IMR-90 (cell line): ENCODE measurements at regions not wholly inside any gene's neighbourhood (a gene's known extent, or its start where the extent isn't known, plus 50 kb on each side); places are given as distances from the start of the nearest gene placed in this dataset.

Source experiments
- ATAC-seq: fragments of 200-7000 bp; cut with Tn5 transposase; 2 replicates; pipeline ENCODE4 v1.9.1; 2020; ENCODE audit warnings: low read depth, mild to moderate bottlenecking, moderate library complexity
- BruUV-seq: library from RNA; stranded (reverse); fragments of 400-500 nt; replicated peaks from 2 replicates; lab custom pipeline; 2021; lab: Mats Ljungman, UMichigan
- CTCF ChIA-PET: fragments of 300-600 bp; formaldehyde crosslinking; extraction: SDS; loops from one replicate; lab custom pipeline; 2021; ENCODE audit warnings: antibody characterized with exemption; lab: Yijun Ruan, JAX
- POLR2A ChIA-PET: fragments of 300-600 bp; sonication (Branson Sonifier 250); formaldehyde crosslinking; loops from one replicate; lab custom pipeline; 2022; ENCODE audit warnings: antibody characterized with exemption; ENCODE audit not compliant: unreplicated experiment; lab: Charles Lee
- DNase-seq: peaks from one replicate; pipeline ENCODE4 v3.0.0; 2013
- H2AFZ ChIP-seq: replicated peaks from 2 replicates; pipeline ENCODE3; 2013; ENCODE audit warnings: low read length, mild to moderate bottlenecking; ENCODE audit not compliant: poor library complexity
- H2AK5ac ChIP-seq: 2 replicates; pipeline ENCODE4 v1.6.1; 2013; ENCODE audit warnings: low read depth, low read length, inconsistent platforms
- H2AK9ac ChIP-seq: replicated peaks from 2 replicates; pipeline ENCODE3; 2013; ENCODE audit warnings: mild to moderate bottlenecking, low read depth, low read length, moderate library complexity; ENCODE audit not compliant: poor library complexity
- H2BK120ac ChIP-seq: 2 replicates; pipeline ENCODE4 v1.6.1; 2013; ENCODE audit warnings: low read depth, low read length, inconsistent platforms
- H2BK15ac ChIP-seq: 3 replicates; pipeline ENCODE4 v1.6.1; 2013; ENCODE audit warnings: low read depth, low read length, inconsistent platforms
- H2BK20ac ChIP-seq: 2 replicates; pipeline ENCODE4 v1.6.1; 2013; ENCODE audit warnings: low read depth, mild to moderate bottlenecking, inconsistent platforms, low read length, moderate library complexity
- H2BK5ac ChIP-seq: 2 replicates; pipeline ENCODE4 v1.6.1; 2013; ENCODE audit warnings: mild to moderate bottlenecking, low read depth, low read length, inconsistent platforms; ENCODE audit not compliant: poor library complexity, severe bottlenecking
- H3K14ac ChIP-seq: replicated peaks from 2 replicates; pipeline ENCODE4 v1.6.1; 2013; ENCODE audit warnings: low read depth, low read length, inconsistent platforms
- H3K18ac ChIP-seq: 2 replicates; pipeline ENCODE4 v1.6.1; 2013; ENCODE audit warnings: low read depth, low read length, control low read depth
- H3K23ac ChIP-seq: 2 replicates; pipeline ENCODE4 v1.6.1; 2013; ENCODE audit warnings: low read depth, low read length, inconsistent platforms
- H3K27ac ChIP-seq: 2 replicates; pipeline ENCODE4 v1.5.1; 2013; ENCODE audit warnings: mild to moderate bottlenecking, control low read depth, low read length; ENCODE audit not compliant: insufficient read depth
- H3K27me3 ChIP-seq: 2 replicates; pipeline ENCODE4 v1.6.1; 2013; ENCODE audit warnings: low read length; ENCODE audit not compliant: control insufficient read depth, insufficient read depth
- H3K36me3 ChIP-seq: 2 replicates; pipeline ENCODE4 v1.6.1; 2013; ENCODE audit warnings: low read length, mixed read lengths; ENCODE audit not compliant: control insufficient read depth, insufficient read depth
- H3K4ac ChIP-seq: 2 replicates; pipeline ENCODE4 v1.6.1; 2013; ENCODE audit warnings: low read depth, low read length, inconsistent platforms
- H3K4me1 ChIP-seq: 2 replicates; pipeline ENCODE4 v1.6.1; 2013; ENCODE audit warnings: low read length, mixed read lengths; ENCODE audit not compliant: control insufficient read depth, insufficient read depth
- H3K4me2 ChIP-seq: 2 replicates; pipeline ENCODE4 v1.6.1; 2013; ENCODE audit warnings: low read depth, mild to moderate bottlenecking, control low read depth, low read length, moderate library complexity
- H3K4me3 ChIP-seq: 2 replicates; pipeline ENCODE4 v1.5.1; 2013; ENCODE audit warnings: low read depth, mild to moderate bottlenecking, control low read depth, low read length, moderate library complexity; ENCODE audit not compliant: insufficient read depth
- H3K56ac ChIP-seq: 2 replicates; pipeline ENCODE4 v1.6.1; 2013; ENCODE audit warnings: low read length, inconsistent platforms; ENCODE audit not compliant: insufficient read depth; ENCODE audit errors: extremely low read depth
- H3K79me1 ChIP-seq, 2 experiments: 2 replicates each; pipeline ENCODE4 v1.6.1; 2013; ENCODE audit warnings: low read length in 2 of 2, inconsistent platforms in 1 of 2, low read depth in 1 of 2
- H3K9ac ChIP-seq: 2 replicates; pipeline ENCODE4 v1.6.1; 2013; ENCODE audit warnings: low read depth, low read length, control low read depth
- H3K9me1 ChIP-seq: 2 replicates; pipeline ENCODE4 v1.6.1; 2013; ENCODE audit warnings: low read length, inconsistent platforms; ENCODE audit not compliant: insufficient read depth
- H3K9me3 ChIP-seq: 2 replicates; pipeline ENCODE4 v1.6.1; 2013; ENCODE audit warnings: low read length; ENCODE audit not compliant: control insufficient read depth, insufficient read depth
- H4K20me1 ChIP-seq: 2 replicates; pipeline ENCODE4 v1.6.1; 2013; ENCODE audit warnings: low read length, inconsistent platforms; ENCODE audit not compliant: insufficient read depth
- H4K5ac ChIP-seq: 2 replicates; pipeline ENCODE4 v1.6.1; 2013; ENCODE audit warnings: mild to moderate bottlenecking, low read depth, low read length, control low read depth
- H4K8ac ChIP-seq, 2 experiments: 2 replicates each; pipeline ENCODE4 v1.6.1; 2013; ENCODE audit warnings: low read depth in 2 of 2, low read length in 2 of 2, control low read depth in 1 of 2, inconsistent platforms in 1 of 2
- H4K91ac ChIP-seq: 2 replicates; pipeline ENCODE4 v1.6.1; 2013; ENCODE audit warnings: low read depth, low read length, inconsistent platforms; ENCODE audit not compliant: insufficient read depth
- CHD1 ChIP-seq: IDR thresholded peaks from 2 replicates; pipeline ENCODE4 v1.6.1; 2012; ENCODE audit warnings: low read depth, low read length, improper control_type of control experiment
- MAZ ChIP-seq: IDR thresholded peaks from 2 replicates; pipeline ENCODE4 v1.6.1; 2012; ENCODE audit warnings: low read depth, mild to moderate bottlenecking, low read length, improper control_type of control experiment, moderate library complexity, borderline replicate concordance
- MXI1 ChIP-seq: IDR thresholded peaks from 2 replicates; pipeline ENCODE4 v1.6.1; 2012; ENCODE audit warnings: low read depth, mild to moderate bottlenecking, low read length, moderate library complexity, borderline replicate concordance
- NFE2L2 ChIP-seq: fragments of 150-350 bp; IDR thresholded peaks from 2 replicates; pipeline ENCODE4 v1.6.1; 2016; ENCODE audit warnings: low read depth, mild to moderate bottlenecking, low read length
- RAD21 ChIP-seq: IDR thresholded peaks from 2 replicates; pipeline ENCODE4 v1.6.1; 2012; ENCODE audit warnings: low read length, improper control_type of control experiment
- RFX5 ChIP-seq: IDR thresholded peaks from 2 replicates; pipeline ENCODE4 v1.8.0; 2012; ENCODE audit warnings: low read depth, mild to moderate bottlenecking, low read length, moderate library complexity
- USF2 ChIP-seq: fragments of 150-350 bp; IDR thresholded peaks from 2 replicates; pipeline ENCODE4 v1.6.1; 2017; ENCODE audit warnings: mild to moderate bottlenecking, antibody characterized with exemption, low read length, low read depth
- WGBS, 2 experiments: methylation state at CpG; one replicate each; pipeline versions ENCODE4 v1.1.5 to v1.1.7; 2013; ENCODE audit warnings: missing lambda C conversion rate in 2 of 2; ENCODE audit not compliant: insufficient read length in 1 of 2; ENCODE audit errors: extremely low coverage in 2 of 2; 5-methylcytosine and 5-hydroxymethylcytosine counted together
- dilution Hi-C: fragments of 300-500 bp; cut with HindIII; formaldehyde crosslinking; loops from one replicate; pipeline ENCODE4 v1.14.3; 2018; ENCODE audit warnings: low sequenced_read_pairs; ENCODE audit not compliant: unreplicated experiment
- in situ Hi-C: fragments of 300-500 bp; cut with MboI; formaldehyde crosslinking; loops from 3 replicates; pipeline ENCODE4 v1.14.3; 2019; ENCODE audit warnings: low sequenced_read_pairs, inconsistent platforms, mixed read lengths
- intact Hi-C: fragments of 100-400 bp; cut with micrococcal nuclease; formaldehyde crosslinking; loops from 2 replicates; pipeline ENCODE4 v1.10.0; 2022

GRCh38 chr15:95693917-95694316 is 636.6 kb upstream of the NR2F2 start:
- dilution Hi-C loops = no loop called here

More at GRCh38 chr15:95693917-95694316, 636.6 kb upstream of the NR2F2 start:
- Histone ChIP-seq H3K4me2 (no peak overlapping the region), H4K91ac (no peak overlapping the region), H3K36me3 (no peaks in the 10 kb centered on the region), H3K9me1 (no peaks in the 10 kb centered on the region), H3K4ac (no peak overlapping the region), H2BK5ac (no peak overlapping the region), H4K20me1 (no peaks in the 10 kb centered on the region), H2BK15ac (no peak overlapping the region), H3K4me3 (no peak overlapping the region), H3K79me1 (no peaks in the 10 kb centered on the region), H2AK9ac (no peak overlapping the region), H2AFZ (no peak overlapping the region), H3K9ac (no peak overlapping the region), H3K27me3 (no peaks in the 10 kb centered on the region), H3K9me3 (peaks cover 14% of the 10 kb centered on the region), H3K18ac (no peak overlapping the region), H4K5ac (no peak overlapping the region), H2BK120ac (no peak overlapping the region), H2AK5ac (no peak overlapping the region), H4K8ac (no peak overlapping the region), H3K23ac (no peak overlapping the region), H3K56ac (no peak overlapping the region), H3K14ac (no peak overlapping the region), H2BK20ac (no peak overlapping the region), H3K4me1 (no peaks in the 10 kb centered on the region; the same call in 1 of the 2 replicates), H3K27ac (no peak overlapping the region)
- DNase-seq (peak; percentile 16), ATAC-seq (no peak)
- BruUV-seq = no TSS peak
- in situ Hi-C loops (no loop called here), intact Hi-C loops (no loop called here)
- TF ChIP-seq MAZ (no peak), CHD1 (no peak), MXI1 (no peak), RAD21 (no peak), NFE2L2 (no peak), RFX5 (no peak), USF2 (no peak)
- no CpG with 5 or more reads among the region's 1 CpG for WGBS, 2 experiments
- CTCF ChIA-PET = no interaction called here
- POLR2A ChIA-PET = no interaction called here
